GM19238 (cell line): ENCODE measurements at regions not wholly inside any gene's neighbourhood (a gene's known extent, or its start where the extent isn't known, plus 50 kb on each side); places are given as distances from the start of the nearest gene placed in this dataset.

Source experiments
- DNase-seq: peaks from one replicate; pipeline ENCODE4 v3.0.0; 2011; ENCODE audit warnings: low spot score; ENCODE audit not compliant: insufficient read length

DNA sequence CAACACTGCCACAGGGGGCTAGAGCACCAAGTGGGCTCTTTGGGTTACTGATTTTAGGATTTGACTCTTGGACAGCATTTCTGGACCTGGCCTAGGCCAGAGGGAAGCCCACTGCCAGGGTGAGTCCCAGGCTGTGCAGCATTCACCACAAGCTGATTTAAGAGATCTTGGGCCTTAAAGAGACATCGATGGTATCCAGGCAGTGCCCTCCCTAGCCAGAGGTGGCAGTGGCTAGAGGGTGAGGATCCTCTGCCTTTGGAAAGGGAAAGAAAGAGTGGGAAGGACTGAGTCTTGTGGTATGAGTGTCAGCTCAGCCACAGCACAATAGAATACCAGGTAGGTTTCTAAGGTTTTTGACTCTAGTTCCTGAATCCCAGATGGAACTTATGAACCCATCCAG lies 613.9 kb downstream of the FAT4 start:
- no peak for DNase-seq

DNA sequence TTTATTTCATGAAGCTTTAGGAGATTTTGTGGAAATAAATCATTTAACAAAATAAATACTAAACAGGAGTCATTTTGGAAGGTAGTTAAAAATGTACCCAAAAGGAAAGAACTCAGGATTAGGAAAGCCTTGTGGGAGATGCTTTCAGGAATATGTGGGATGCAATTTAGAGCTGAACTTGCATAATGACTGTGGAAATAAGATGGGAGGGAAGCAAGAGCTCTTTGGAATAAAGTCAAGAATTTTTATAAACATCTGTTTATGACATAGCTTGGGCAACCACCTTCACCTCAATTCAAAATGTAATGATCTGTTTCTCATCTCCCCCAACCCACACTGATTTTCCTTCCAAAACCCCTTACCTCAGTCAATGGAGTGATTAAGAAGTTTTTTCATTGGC lies 623.8 kb downstream of the FAT4 start:
- DNase-seq, result no peak

DNA sequence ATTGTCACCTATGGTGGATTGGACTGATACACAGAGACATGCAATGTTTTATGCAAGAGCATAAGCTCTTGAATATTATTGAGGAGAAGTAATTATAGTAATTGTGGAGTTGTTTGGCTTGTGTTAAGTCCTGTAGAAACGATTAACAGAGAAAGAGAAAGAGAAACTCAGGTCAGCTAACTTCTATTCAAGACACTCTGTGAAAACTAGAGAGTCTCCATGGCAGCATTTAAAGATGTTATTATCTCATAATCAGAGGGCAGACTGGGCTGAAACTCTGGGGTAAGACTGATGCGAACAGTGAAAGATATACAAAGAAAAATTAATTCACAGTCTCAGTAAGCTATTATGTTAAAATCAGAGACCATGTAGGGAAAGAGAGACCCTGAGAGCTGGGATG lies 625.7 kb downstream of the FAT4 start:
- DNase-seq, result no peak

DNA sequence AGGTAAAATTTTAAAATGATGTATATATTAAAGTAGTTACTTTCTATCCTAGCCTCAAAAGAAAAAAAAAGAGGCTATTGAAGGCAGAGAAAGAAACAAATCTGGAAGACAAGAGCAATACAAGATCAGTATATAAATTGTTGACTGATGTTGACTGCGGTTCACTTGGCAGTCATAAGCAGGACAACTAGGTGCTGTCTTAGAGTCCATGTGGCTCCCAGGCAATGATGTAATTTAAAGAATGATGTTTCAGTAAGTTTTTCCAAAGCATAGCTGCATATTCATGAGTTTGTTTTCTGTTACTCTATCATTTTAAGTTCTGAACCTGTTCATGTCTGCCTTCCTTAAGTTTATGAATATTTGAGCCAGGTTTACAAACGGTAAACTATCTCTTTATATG lies 630.2 kb downstream of the FAT4 start:
- no peak for DNase-seq

DNA sequence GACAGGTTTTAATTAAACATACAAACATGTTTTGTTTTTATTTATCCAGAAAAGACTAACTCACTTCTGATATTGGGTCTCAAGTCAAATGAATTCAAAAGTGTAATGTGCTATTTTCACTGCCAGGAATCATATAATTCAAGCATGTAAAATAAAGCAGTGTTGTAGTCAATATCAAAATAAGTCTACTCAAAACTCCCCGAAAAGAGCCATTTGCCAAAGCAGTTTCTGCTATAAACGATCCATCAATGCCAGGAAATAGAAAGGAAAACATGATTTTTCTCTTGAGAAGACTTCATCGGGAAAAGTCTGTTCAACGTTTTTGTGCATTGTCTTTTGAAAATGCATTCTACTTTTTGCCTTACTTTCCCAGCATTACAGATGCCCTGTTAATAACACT lies 633.3 kb downstream of the FAT4 start:
- no peak for DNase-seq

DNA sequence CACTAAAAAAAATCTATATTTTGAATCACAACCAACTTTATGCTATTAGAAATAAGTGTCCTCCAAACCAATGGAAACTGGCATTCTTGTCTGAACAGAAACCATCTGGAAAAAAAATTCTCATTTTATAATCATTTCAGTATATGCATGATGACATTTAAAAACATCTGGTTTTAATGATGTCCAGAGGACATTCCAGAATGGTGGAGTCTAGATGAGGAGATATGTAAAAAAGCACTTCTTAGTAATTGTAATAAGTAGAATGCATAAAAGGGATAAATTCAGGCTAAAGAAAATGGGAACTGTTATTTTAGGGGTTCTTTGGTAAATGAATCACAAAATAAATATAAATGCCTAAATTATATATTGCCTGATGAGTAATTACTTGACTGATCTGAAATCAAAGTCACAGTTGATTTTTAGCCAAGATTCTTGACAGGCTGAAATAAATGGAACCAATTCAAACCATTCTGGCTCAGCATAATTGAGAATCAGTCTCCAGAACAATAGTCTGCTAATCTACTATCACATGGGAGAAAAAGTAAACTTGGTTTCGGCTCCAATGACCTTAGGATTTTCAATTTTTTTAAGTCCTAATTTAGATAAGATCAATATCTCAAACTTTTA lies 636.6 kb downstream of the FAT4 start:
- DNase-seq, result no peak

DNA sequence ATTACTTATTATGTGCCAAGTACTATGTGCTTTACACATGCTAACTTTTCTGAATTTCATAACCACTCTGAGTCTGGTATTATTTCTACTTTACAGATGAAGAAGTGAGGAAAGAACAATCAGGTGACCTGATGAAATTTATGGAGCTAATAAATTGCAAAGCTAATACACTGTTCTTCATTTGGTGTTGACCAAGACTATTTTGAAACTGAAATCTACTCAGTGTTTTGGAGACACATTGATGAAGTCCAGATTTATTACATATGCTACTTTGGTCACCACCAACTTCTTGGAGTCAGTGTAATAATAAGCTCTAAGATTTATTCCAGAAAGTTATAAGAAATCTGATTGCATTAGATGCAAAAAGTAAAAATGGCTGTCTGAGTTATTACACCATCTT lies 637.9 kb downstream of the FAT4 start:
- no peak for DNase-seq

DNA sequence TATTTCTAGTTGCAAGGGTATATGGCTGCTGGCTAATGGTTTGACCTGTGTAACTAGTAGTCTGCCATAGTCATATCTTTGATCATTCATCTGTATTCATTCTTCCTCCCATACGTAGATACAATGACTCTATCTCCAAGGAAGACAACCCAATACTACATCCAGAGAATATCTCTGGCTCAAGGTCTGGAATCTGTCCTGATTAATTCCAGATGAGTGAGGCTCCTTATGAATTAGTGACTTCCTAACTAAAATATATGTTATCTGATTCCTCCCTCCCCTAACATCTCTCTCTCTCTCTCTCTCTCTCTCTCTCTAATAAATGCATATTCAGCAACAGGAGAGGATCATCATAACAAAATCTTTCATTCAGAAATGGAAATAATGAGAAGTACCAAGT lies 641.5 kb downstream of the FAT4 start:
- no peak for DNase-seq

DNA sequence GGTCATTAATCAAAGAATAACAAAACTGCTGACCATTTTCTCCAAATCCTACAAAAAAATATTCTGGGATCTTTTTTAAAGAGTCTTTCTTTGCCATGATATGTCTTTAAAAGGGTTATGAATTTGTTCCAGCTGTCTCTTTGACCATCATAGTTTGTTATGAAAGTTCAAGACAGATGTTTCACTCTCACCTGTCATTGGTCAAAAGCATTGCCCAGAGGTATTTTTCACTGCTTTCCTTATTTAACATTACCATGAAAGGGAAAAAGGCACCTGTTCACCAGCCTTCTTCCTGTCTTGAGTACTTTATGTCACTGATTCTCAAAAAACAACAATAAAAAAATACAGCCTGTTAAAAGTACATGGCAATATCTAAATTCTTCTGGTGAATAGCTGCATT lies 643.8 kb downstream of the FAT4 start:
- no peak for DNase-seq

DNA sequence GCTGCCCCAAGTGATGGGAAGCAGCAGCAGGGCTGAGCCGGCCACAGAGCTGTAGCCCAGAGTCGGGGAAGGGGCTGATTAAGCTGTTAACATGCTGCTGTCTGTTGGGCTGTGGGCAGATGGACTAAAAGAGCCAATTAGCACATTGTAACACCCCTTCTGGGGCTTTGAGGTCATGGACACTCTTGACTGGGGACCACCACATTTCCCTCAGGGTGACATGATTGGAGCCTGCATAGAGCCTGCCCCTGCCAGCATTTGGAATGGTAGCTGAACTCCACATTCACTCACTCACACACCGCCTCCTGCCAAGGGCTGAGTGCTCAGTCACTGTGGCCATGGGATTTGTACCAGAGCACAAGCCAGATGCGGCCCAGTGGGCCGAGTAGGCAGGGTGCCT lies 646.9 kb downstream of the FAT4 start:
- DNase-seq, result no peak

DNA sequence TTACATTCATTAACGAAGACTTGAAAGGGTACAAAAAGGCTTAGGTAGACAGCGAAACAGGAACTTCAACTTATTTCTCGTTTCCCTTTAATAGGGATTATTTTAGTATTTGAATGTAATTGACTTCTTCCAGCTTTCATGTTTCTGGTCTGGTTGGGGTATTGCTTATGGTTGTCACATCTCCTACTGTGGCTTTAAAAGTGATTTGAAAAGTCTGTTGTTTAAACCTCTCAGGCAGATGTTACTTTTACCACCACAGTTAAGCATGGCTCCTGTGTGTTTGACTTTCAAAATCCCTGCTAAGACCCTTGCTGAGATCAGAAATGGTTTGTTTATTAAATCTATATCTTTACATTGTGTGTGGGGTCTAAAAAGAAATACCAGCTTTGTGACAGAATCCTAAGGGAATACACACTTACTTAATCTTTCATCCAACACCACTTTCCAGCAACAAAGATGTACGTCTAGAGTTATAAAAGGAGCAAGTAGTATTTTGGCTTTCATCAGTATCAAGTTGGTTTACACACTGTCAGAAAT lies 661.2 kb downstream of the FAT4 start:
- no peak for DNase-seq

DNA sequence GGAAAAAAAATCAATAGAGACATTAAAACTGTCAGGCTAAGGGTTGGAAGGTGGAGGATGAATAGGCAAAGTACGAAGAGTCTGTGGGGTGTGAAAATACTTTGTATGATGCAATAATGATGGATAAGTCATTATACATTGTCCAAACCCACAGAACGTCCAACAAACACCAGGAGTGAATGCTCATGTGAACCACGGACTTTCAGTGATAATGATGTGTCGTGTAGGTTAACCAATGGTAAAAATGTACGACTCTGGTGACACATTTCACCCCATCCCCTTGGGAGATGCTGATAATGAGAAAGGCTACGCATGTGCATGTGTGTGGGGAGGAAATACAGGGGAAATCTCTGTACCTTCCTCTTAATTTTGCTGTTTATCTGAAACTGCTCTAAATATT lies 665.2 kb downstream of the FAT4 start:
- DNase-seq, result no peak

DNA sequence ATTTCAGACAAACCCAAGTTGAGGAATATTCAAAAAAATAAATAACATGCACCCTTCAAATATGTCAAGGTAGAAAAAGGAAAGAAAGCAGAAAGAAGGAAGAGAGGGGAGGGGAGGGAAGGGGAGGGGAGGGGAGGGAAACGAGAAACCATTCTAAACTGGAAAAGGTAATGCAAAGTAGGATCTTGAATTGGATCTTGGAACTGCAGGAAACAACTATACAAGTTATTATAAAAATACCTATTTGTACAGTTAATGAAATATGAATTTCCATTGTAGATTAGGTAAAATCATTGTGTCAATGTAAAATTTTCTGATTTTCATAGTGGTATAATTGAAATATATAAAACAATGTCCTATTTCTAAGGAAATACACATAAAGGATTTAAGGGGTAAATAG lies 668.4 kb downstream of the FAT4 start:
- no peak for DNase-seq

DNA sequence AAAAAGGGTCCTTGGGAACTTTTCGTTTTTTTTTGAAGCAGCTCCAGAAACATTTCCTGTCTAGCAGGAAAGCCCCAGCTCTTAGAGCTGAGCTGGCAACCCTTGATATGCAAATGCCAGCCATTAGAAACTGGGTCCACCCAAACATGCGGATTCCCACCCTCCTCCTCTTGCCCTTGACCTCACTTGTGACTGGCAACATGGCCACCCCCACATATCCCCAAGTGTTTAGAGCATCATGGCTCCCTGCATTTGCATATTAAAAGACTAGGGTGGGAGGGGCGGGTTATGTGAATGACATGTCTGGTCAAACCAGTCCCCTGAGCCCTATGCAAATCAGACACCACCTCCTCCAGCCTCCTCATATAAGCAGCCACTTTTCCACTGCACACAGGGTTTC lies 671.1 kb downstream of the FAT4 start:
- no peak for DNase-seq

DNA sequence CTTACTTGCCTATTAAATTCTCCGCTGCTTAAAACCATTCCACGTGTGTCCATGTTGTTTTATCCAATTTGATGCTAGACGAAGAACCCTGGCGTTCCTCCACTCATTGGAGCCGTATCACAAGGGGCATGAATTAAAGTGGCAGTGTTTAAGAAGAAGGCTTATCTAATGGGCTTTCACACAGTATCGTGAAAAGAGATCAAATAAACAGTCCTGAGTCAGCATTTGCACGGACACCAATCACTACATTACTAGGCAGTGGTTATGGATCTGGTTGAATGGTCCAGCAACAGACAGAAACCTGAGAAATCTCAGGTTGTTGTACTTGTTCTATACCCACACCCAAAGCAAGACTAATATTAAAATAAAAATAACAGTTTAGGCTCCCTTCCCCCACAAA lies 671.6 kb downstream of the FAT4 start:
- DNase-seq, result no peak

DNA sequence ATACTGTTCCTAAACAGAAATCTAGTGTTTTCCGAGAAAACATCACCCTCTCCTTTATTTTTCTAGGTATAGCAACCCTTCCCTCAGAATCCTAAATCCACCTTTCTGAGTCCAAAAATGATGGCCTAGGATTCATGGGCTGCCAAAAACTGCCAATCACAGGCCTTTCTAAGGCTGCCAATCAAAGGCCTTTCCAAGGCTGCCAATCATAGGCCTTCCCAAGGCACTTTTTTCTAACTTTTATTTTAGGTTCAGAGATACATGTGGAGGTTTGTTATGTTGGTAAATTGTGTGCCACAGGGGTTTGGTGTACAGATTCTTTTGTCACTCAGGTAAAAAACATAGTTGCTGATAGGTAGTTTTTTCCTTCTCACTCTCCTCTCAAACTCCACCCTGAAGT lies 673.7 kb downstream of the FAT4 start:
- DNase-seq, result no peak

DNA sequence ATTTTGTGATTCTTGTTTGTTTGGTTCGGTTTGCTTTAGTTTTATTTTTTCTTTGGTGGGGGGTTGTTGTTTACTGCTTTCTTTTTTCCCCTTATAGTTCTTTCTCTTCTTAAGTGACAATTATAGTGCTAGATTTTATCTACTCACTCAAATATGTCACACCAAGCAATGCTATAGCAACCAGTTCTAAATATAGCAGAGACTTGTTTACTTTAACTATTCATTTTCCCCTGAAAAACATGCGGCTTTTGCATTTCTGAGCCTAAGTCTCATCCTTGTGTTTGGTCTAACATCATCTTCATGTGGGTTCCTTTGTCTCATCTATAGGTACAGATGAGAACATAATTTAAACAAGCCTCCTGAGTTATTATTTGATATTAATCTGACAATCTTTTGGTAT lies 676.6 kb downstream of the FAT4 start:
- no peak for DNase-seq

DNA sequence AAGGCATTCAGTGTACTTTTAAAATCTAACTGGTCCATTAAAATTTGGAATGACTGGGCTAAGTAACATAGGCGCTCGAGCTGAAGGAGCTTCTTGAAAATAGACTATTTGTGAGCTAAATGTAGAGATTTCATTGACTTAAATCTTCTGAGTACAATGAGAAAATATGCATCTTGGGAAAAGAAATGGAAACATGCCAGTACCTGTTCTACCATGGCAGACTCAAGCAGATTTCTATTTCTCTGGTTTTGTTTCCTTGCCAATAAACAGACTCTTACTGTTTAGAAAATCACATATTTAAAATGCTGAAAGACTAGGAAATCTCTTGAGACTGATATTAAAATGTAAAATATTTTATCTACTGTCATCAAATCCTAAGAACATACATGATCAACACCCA lies 678.1 kb downstream of the FAT4 start:
- no peak for DNase-seq

DNA sequence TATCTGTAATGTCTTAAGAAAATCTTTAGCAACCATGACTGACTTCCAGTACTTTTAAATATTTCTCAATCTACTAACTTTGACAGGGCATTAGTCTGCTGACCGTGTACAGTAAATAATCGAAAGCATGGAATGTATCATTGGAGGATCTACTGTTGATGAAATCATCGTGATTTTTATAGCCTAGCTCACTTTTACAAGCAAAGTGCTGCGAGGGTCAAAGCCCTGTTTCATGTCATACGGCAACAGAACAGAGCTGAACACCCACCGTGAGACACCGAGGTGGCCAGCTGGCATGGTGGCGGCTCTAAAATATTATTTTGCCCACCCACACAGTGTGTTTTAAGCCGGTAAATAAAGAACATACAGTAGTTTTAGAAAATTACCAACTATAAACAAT lies 679.3 kb downstream of the FAT4 start:
- no peak for DNase-seq

DNA sequence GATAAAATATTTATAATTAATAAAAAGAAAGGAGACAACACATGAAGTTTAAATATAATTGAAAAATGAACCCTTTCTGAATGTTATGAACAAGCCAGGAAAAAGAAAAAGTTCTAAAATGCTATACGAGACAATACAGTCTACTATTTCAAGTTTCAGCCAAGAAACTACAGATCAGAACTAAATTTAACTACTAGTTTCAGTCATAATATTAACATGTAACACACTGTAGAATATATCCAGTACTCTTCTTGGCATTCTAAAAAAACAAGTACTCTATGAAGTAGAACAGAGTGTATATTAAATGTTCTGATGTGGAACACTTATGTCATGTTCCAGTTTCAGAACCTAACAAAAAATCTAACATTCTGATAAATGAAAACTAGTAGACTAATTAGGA lies 679.7 kb downstream of the FAT4 start:
- no peak for DNase-seq

DNA sequence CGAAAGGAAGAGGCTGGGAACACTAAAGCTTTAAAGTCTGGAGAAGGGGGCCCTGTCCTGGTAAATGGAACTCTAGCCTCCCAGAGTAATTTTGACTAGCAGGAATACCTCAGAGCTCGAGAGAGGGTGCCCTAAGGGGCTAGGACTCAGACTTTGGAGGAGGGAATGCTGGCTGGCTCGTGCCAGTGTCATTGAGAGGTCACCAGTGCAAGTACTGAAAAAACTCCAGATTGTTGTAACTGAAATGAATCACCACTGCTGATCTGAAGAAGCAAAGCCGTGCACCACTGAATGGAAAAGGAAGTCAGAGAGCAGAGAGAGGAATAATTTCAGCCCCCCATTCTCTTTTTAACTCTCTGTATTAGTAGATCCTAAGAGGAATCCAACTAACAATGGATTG lies 690.2 kb downstream of the FAT4 start:
- no peak for DNase-seq

DNA sequence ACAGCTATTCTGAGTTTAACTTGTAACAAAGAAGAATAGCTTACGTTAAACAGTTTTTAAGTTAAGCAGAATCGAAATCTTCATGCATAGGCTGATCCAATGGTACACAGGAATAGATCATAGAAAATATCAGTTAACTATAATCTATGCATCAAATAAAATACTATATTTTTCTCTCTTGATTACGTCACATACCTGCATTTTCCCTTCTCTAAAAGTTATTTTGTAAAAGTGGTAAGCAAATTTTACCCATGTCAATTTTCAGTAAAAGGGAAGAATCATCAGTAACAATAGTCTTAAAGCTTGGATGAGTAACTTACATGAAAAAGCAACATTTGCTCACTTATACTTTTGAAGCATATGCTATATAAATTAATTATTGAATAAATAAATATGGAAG lies 692.4 kb downstream of the FAT4 start:
- no peak for DNase-seq

DNA sequence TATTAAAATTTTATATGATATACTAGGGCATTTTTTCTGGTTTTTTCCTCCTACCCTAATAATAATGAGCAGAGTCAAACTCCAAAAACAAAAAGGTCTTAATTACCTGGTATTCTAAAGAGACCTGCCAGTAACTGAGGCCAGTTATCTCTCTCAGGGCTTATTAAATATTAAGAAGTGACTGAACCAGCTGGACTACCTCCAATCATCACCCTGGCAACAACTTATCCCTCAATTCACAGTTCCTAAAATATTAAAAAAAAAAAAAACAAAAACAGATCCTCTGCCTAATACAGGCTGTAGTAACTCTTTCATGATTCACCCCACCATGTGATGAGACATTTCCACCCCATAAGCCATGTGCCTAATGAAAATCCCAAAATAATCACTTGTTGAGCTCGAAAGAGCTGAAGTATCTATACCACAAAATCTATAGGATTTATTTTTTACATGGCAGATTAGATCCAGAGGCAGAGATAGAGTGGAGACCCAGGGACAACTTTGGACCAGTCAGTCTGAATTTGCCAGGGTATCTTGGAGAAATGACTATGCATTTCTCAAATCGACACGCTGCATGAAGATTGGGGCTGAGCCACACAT lies 698.0 kb downstream of the FAT4 start:
- DNase-seq, result no peak

DNA sequence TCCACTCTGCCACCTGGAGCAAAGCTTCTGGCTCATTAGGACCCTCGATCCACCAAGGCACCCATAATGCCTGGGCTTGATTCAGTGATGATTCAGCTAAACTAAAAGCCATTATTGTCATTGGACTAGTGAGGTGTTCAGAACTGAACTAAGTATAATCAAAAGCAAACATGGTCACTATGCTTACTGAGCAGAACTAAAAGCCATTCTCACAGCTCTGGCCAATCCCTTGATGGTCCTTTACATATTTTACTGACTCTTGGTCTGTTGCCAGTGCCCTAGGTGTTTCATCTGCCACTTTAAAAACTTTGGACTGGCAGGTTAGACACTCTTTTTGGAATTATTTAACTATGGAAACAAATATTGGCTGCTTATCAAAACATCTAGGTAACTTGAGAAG lies 703.5 kb downstream of the FAT4 start:
- DNase-seq, result no peak
